Adrenal gland (tissue), 5 donors: ENCODE measurements at regions not wholly inside any gene's neighbourhood (a gene's known extent, or its start where the extent isn't known, plus 50 kb on each side); places are given as distances from the start of the nearest gene placed in this dataset.

Experiments used
- CTCF ChIP-seq, 6 experiments: fragments of 450-650 bp in 4 of 6; fragments of 200-600 bp in 2 of 6; sonication (generic) in 1 of 6; IDR thresholded peaks; 1 replicate in 5 of 6; 2 replicates in 1 of 6; pipeline versions ENCODE4 v1.5.1 to v1.8.0; 2016 to 2021; ENCODE audit warnings: antibody characterized with exemption in 6 of 6, mild to moderate bottlenecking in 2 of 6, moderate library complexity in 1 of 6
- POLR2A ChIP-seq, 2 donors: fragments of 450-650 bp; IDR thresholded peaks; one replicate each; pipeline ENCODE4 v1.6.1; 2017; ENCODE audit warnings: antibody characterized with exemption in 2 of 2, mild to moderate bottlenecking in 2 of 2, moderate library complexity in 1 of 2
- donor health status: DM: no; HTN: no; CAD: no.

DNA sequence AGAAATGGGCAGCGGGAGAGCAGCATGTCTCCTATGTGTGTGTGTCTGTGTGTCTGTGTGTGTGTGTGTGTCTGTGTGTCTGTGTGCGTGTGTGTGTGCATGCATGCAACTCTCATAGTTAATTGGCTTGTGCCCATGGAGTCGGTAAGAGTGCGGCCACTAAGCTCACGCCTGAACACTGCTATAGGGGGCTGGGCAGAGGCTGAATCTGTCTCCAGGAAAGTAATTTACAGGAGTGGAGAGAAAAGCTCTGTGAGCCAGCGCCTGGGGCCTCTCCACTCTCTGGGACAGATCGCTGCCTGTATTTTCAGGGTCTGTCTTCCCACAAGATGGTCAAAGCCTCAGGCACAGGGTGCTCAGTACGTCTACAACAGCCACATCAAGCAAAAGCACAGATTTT lies 553.4 kb downstream of the TNS1 start:
- TF ChIP-seq CTCF (IDR thresholded peaks at IDR 0.05): no peak
- no peak for TF ChIP-seq POLR2A (IDR thresholded peaks at IDR 0.05)
